Osteocyte (in vitro differentiated cells): ENCODE measurements at regions not wholly inside any gene's neighbourhood (a gene's known extent, or its start where the extent isn't known, plus 50 kb on each side); places are given as distances from the start of the nearest gene placed in this dataset.

Experiments used
- DNase-seq: peaks from one replicate; pipeline ENCODE4 v3.0.0; 2021; ENCODE audit warnings: mixed read lengths; ENCODE audit not compliant: unreplicated experiment; ENCODE audit errors: extremely low spot score
- H3K27ac Mint-ChIP-seq: one replicate; pipeline ENCODE4 v1.8.0; 2021; ENCODE audit warnings: mild to moderate bottlenecking, mixed read lengths; ENCODE audit not compliant: unreplicated experiment
- H3K27me3 Mint-ChIP-seq: one replicate; pipeline ENCODE4 v1.8.0; 2021; ENCODE audit warnings: mixed read lengths; ENCODE audit not compliant: unreplicated experiment
- H3K36me3 Mint-ChIP-seq: one replicate; pipeline ENCODE4 v1.8.0; 2021; ENCODE audit warnings: mixed read lengths; ENCODE audit not compliant: unreplicated experiment
- H3K4me1 Mint-ChIP-seq: one replicate; pipeline ENCODE4 v1.8.0; 2021; ENCODE audit warnings: mixed read lengths; ENCODE audit not compliant: unreplicated experiment
- H3K4me3 Mint-ChIP-seq: one replicate; pipeline ENCODE4 v1.8.0; 2021; ENCODE audit warnings: mild to moderate bottlenecking, moderate library complexity, mixed read lengths; ENCODE audit not compliant: unreplicated experiment
- H3K9me3 Mint-ChIP-seq: one replicate; pipeline ENCODE4 v1.8.0; 2021; ENCODE audit warnings: mixed read lengths; ENCODE audit not compliant: unreplicated experiment
- TF ChIP-seq, protein P1 (sequence below): fragments of 200-600 bp; sonication (generic); IDR thresholded peaks from 2 replicates; pipeline ENCODE4 v1.5.0; 2021; ENCODE audit warnings: antibody characterized with exemption, mild to moderate bottlenecking, moderate library complexity

GRCh38 chr11:134679592-134679991, 267.6 kb upstream of the B3GAT1 start:
- H3K36me3 Mint-ChIP-seq: no peaks in the 10 kb centered on the region
- peak; percentile 75 for DNase-seq
- no peaks in the 10 kb centered on the region for H3K27me3 Mint-ChIP-seq
- H3K4me3 Mint-ChIP-seq: no peak overlapping the region
- no peaks in the 10 kb centered on the region for H3K4me1 Mint-ChIP-seq
- H3K9me3 Mint-ChIP-seq: no peaks in the 10 kb centered on the region
- no peak overlapping the region for H3K27ac Mint-ChIP-seq
- TF ChIP-seq, protein P1, sequence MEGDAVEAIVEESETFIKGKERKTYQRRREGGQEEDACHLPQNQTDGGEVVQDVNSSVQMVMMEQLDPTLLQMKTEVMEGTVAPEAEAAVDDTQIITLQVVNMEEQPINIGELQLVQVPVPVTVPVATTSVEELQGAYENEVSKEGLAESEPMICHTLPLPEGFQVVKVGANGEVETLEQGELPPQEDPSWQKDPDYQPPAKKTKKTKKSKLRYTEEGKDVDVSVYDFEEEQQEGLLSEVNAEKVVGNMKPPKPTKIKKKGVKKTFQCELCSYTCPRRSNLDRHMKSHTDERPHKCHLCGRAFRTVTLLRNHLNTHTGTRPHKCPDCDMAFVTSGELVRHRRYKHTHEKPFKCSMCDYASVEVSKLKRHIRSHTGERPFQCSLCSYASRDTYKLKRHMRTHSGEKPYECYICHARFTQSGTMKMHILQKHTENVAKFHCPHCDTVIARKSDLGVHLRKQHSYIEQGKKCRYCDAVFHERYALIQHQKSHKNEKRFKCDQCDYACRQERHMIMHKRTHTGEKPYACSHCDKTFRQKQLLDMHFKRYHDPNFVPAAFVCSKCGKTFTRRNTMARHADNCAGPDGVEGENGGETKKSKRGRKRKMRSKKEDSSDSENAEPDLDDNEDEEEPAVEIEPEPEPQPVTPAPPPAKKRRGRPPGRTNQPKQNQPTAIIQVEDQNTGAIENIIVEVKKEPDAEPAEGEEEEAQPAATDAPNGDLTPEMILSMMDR: no peak

- Mint-ChIP-seq H3K9me3 (no peaks in the 10 kb centered on the region), H3K36me3 (no peaks in the 10 kb centered on the region), H3K4me1 (no peaks in the 10 kb centered on the region), H3K4me3 (no peak overlapping the region), H3K27ac (no peak overlapping the region), H3K27me3 (no peaks in the 10 kb centered on the region)
- TF ChIP-seq, protein P1: no peak
- no peak for DNase-seq
These were observed 266.7 kb upstream of the B3GAT1 start for GRCh38 chr11:134678744-134679143.

- H3K4me3 Mint-ChIP-seq: no peak overlapping the region
- peak; percentile 77 for DNase-seq
- no peaks in the 10 kb centered on the region for H3K9me3 Mint-ChIP-seq
These were observed 266.0 kb upstream of the B3GAT1 start for GRCh38 chr11:134677891-134678551.

DNA sequence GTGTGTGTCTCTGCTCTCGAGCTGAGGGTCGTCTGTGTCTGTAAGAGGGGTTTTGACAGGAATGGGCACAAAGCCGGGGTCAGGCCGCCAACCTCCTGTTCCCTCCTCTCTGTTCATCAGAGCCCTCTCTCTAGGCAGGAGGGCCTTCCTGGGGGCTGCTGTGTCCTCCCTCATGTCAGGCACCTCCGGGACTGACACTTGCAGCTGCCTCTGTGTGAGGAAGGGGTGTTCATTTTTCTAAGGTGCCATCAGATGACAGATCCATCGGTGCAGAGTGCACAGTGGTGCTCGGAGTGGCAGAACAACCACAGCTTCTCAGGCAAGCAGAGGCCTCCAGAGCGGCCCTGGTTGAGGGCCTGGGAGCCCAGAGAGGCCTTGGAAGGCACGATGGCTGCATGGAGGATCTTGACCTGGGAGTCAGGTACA, 265.4 kb upstream of the B3GAT1 start:
- H3K27me3 Mint-ChIP-seq: no peaks in the 10 kb centered on the region
- H3K4me3 Mint-ChIP-seq: no peak overlapping the region
- TF ChIP-seq, protein P1: no peak
- DNase-seq: peak; percentile 64
- H3K9me3 Mint-ChIP-seq: no peaks in the 10 kb centered on the region
- H3K4me1 Mint-ChIP-seq: no peaks in the 10 kb centered on the region
- H3K36me3 Mint-ChIP-seq: no peaks in the 10 kb centered on the region
- H3K27ac Mint-ChIP-seq: no peak overlapping the region

More at GRCh38 chr11:134677891-134678551, 266.0 kb upstream of the B3GAT1 start:
- H3K36me3 Mint-ChIP-seq: no peaks in the 10 kb centered on the region
- no peaks in the 10 kb centered on the region for H3K27me3 Mint-ChIP-seq
- H3K27ac Mint-ChIP-seq: no peak overlapping the region
- no peaks in the 10 kb centered on the region for H3K4me1 Mint-ChIP-seq
- TF ChIP-seq, protein P1: no peak

GRCh38 chr11:134676516-134677287, 264.7 kb upstream of the B3GAT1 start:
- Mint-ChIP-seq H3K4me3 (no peak overlapping the region), H3K27ac (no peak overlapping the region), H3K4me1 (no peaks in the 10 kb centered on the region), H3K27me3 (no peaks in the 10 kb centered on the region), H3K36me3 (no peaks in the 10 kb centered on the region), H3K9me3 (no peaks in the 10 kb centered on the region)
- peak; percentile 72 for DNase-seq
- TF ChIP-seq, protein P1: no peak
